Parathyroid adenoma (tissue), 2 donors: ENCODE measurements at regions not wholly inside any gene's neighbourhood (a gene's known extent, or its start where the extent isn't known, plus 50 kb on each side); places are given as distances from the start of the nearest gene placed in this dataset.

ENCODE experiments used
- H2AFZ ChIP-seq: fragments of 300-600 bp; sonication (generic); one replicate; pipeline ENCODE4 v1.7.0; 2017; ENCODE audit warnings: antibody characterized with exemption, mild to moderate bottlenecking
- H3K27ac ChIP-seq: fragments of 300-600 bp; sonication (generic); one replicate; pipeline ENCODE4 v1.7.0; 2017
- H3K27me3 ChIP-seq: fragments of 300-600 bp; sonication (generic); one replicate; pipeline ENCODE4 v1.7.0; 2017; ENCODE audit warnings: low read length; ENCODE audit not compliant: control insufficient read depth, insufficient read depth
- H3K36me3 ChIP-seq: fragments of 300-600 bp; sonication (generic); one replicate; pipeline ENCODE4 v1.7.0; 2017; ENCODE audit warnings: low read length; ENCODE audit not compliant: control insufficient read depth, insufficient read depth
- H3K4me1 ChIP-seq: fragments of 300-600 bp; sonication (generic); one replicate; pipeline ENCODE4 v1.7.0; 2017; ENCODE audit warnings: control low read depth
- H3K4me2 ChIP-seq: fragments of 300-600 bp; sonication (generic); one replicate; pipeline ENCODE4 v1.7.0; 2017; ENCODE audit warnings: low read length
- H3K4me3 ChIP-seq: fragments of 300-600 bp; sonication (generic); one replicate; pipeline ENCODE4 v1.7.0; 2017; ENCODE audit warnings: low read depth, low read length
- H3K79me2 ChIP-seq: fragments of 300-600 bp; sonication (generic); one replicate; pipeline ENCODE4 v1.7.0; 2017; ENCODE audit warnings: control low read depth
- H3K9ac ChIP-seq: fragments of 300-600 bp; sonication (generic); one replicate; pipeline ENCODE4 v1.7.0; 2017; ENCODE audit warnings: mild to moderate bottlenecking
- H3K9me3 ChIP-seq: fragments of 300-600 bp; sonication (generic); one replicate; pipeline ENCODE4 v1.7.0; 2017; ENCODE audit warnings: low read length; ENCODE audit not compliant: control insufficient read depth
- CTCF ChIP-seq: fragments of 300-600 bp; sonication (generic); IDR thresholded peaks from one replicate; pipeline ENCODE4 v1.7.0; 2017; ENCODE audit warnings: antibody characterized with exemption, mild to moderate bottlenecking
- donor health status: primary hyperparathyroidism.

GRCh38 chr14:41171045-41171444, 435.6 kb upstream of the LRFN5 start:
- Histone ChIP-seq H3K4me2 (no peak overlapping the region), H3K4me3 (no peak overlapping the region), H3K9me3 (no peaks in the 10 kb centered on the region), H3K27me3 (no peaks in the 10 kb centered on the region), H3K36me3 (no peaks in the 10 kb centered on the region), H3K9ac (no peak overlapping the region), H3K79me2 (no peaks in the 10 kb centered on the region), H3K4me1 (no peaks in the 10 kb centered on the region), H3K27ac (no peak overlapping the region), H2AFZ (no peak overlapping the region)
- TF ChIP-seq CTCF = no peak

- TF ChIP-seq CTCF = no peak
- no peak overlapping the region for H3K9ac ChIP-seq
- H3K36me3 ChIP-seq = no peaks in the 10 kb centered on the region
- no peaks in the 10 kb centered on the region for H3K79me2 ChIP-seq
- no peak overlapping the region for H3K4me3 ChIP-seq
- no peaks in the 10 kb centered on the region for H3K9me3 ChIP-seq
- H3K27me3 ChIP-seq = no peaks in the 10 kb centered on the region
- no peak overlapping the region for H3K4me2 ChIP-seq
- H3K4me1 ChIP-seq = no peaks in the 10 kb centered on the region
- no peak overlapping the region for H3K27ac ChIP-seq
- H2AFZ ChIP-seq = no peak overlapping the region
These were observed 439.6 kb upstream of the LRFN5 start for GRCh38 chr14:41167040-41167439.

GRCh38 chr14:41154143-41154807, 452.4 kb upstream of the LRFN5 start:
- Histone ChIP-seq H3K27ac (no peak overlapping the region), H3K4me3 (no peak overlapping the region), H3K9me3 (no peaks in the 10 kb centered on the region), H3K27me3 (no peaks in the 10 kb centered on the region), H3K79me2 (no peaks in the 10 kb centered on the region), H3K36me3 (no peaks in the 10 kb centered on the region), H3K4me2 (no peak overlapping the region), H3K4me1 (no peaks in the 10 kb centered on the region), H3K9ac (no peak overlapping the region), H2AFZ (no peak overlapping the region)
- TF ChIP-seq CTCF = no peak

GRCh38 chr14:41146391-41146790, 460.3 kb upstream of the LRFN5 start:
- Histone ChIP-seq H3K4me1 (no peaks in the 10 kb centered on the region), H3K9me3 (no peaks in the 10 kb centered on the region), H3K4me3 (no peak overlapping the region), H3K36me3 (no peaks in the 10 kb centered on the region), H3K27me3 (no peaks in the 10 kb centered on the region), H3K79me2 (no peaks in the 10 kb centered on the region), H3K4me2 (no peak overlapping the region), H2AFZ (no peak overlapping the region), H3K9ac (no peak overlapping the region), H3K27ac (no peak overlapping the region)
- TF ChIP-seq CTCF = no peak

- no peak for TF ChIP-seq CTCF
- H3K9me3 ChIP-seq = no peaks in the 10 kb centered on the region
- no peaks in the 10 kb centered on the region for H3K79me2 ChIP-seq
- no peak overlapping the region for H3K9ac ChIP-seq
- H3K4me2 ChIP-seq = no peak overlapping the region
- H3K4me1 ChIP-seq = no peaks in the 10 kb centered on the region
- no peaks in the 10 kb centered on the region for H3K36me3 ChIP-seq
- no peak overlapping the region for H3K27ac ChIP-seq
- H3K4me3 ChIP-seq = no peak overlapping the region
- no peaks in the 10 kb centered on the region for H3K27me3 ChIP-seq
- H2AFZ ChIP-seq = no peak overlapping the region
These were observed 462.3 kb upstream of the LRFN5 start for GRCh38 chr14:41144370-41144769.
